Esophagus (tissue), 2 donors: ENCODE measurements at regions not wholly inside any gene's neighbourhood (a gene's known extent, or its start where the extent isn't known, plus 50 kb on each side); places are given as distances from the start of the nearest gene placed in this dataset.

Source experiments
- H3K27ac ChIP-seq, 2 donors: one replicate each; pipeline ENCODE4 v1.5.1; 2013; ENCODE audit warnings: low read depth in 2 of 2, mild to moderate bottlenecking in 2 of 2, inconsistent platforms in 1 of 2, low read length in 1 of 2, moderate library complexity in 1 of 2
- H3K27me3 ChIP-seq, 2 donors: one replicate each; pipeline ENCODE4 v1.6.1; 2013; ENCODE audit warnings: low read length in 2 of 2, control low read depth in 1 of 2, mild to moderate bottlenecking in 1 of 2; ENCODE audit not compliant: insufficient read depth in 2 of 2, control insufficient read depth in 1 of 2
- H3K36me3 ChIP-seq, 2 donors: one replicate each; pipeline ENCODE4 v1.6.1; 2013; ENCODE audit warnings: low read length in 1 of 2; ENCODE audit not compliant: control insufficient read depth in 2 of 2, insufficient read depth in 2 of 2
- H3K4me1 ChIP-seq, 2 donors: one replicate each; pipeline ENCODE4 v1.6.1; 2013; ENCODE audit warnings: low read length in 1 of 2; ENCODE audit not compliant: control insufficient read depth in 2 of 2, insufficient read depth in 2 of 2
- H3K4me3 ChIP-seq, 2 donors: one replicate each; pipeline ENCODE4 v1.5.1; 2013; ENCODE audit warnings: low read length in 2 of 2, mild to moderate bottlenecking in 2 of 2, low read depth in 1 of 2, moderate library complexity in 1 of 2
- H3K9me3 ChIP-seq, 2 donors: one replicate each; pipeline ENCODE4 v1.6.1; 2013; ENCODE audit warnings: mild to moderate bottlenecking in 2 of 2, low read depth in 1 of 2, low read length in 1 of 2, moderate library complexity in 1 of 2; ENCODE audit not compliant: control insufficient read depth in 2 of 2, insufficient read depth in 1 of 2
- WGBS, 2 donors: extraction: QIAGEN DNeasy Blood & Tissue Kit; methylation state at CpG; one replicate each; pipeline ENCODE4 v1.1.7; 2013; 5-methylcytosine and 5-hydroxymethylcytosine counted together
- donor health status: healthy with polysubstance abuse.
- donor health status: Bipolar disorder and iron deficiency.

GRCh38 chr2:122927710-122928557 lies 1097.2 kb upstream of the CNTNAP5 start:
- Histone ChIP-seq H3K4me3 (no peak overlapping the region), H3K4me1 (no peaks in the 10 kb centered on the region), H3K27ac (no peak overlapping the region), H3K27me3 (no peaks in the 10 kb centered on the region), H3K9me3 (peaks cover 0 to 9% of the 10 kb centered on the region in 2 donors), H3K36me3 (no peaks in the 10 kb centered on the region)
- 77 to 84% methylated on average over 4 of the region's 4 CpGs for WGBS, 2 donors

GRCh38 chr2:122929347-122929746 lies 1095.7 kb upstream of the CNTNAP5 start:
- Histone ChIP-seq H3K27me3 (no peaks in the 10 kb centered on the region), H3K27ac (no peak overlapping the region), H3K4me3 (no peak overlapping the region), H3K9me3 (peaks cover 0 to 2% of the 10 kb centered on the region in 2 donors), H3K36me3 (no peaks in the 10 kb centered on the region), H3K4me1 (no peaks in the 10 kb centered on the region)
- WGBS, 2 donors: 87 to 88% methylated on average over 1 of the region's 1 CpG

- H3K4me3 ChIP-seq: no peak overlapping the region
- no peaks in the 10 kb centered on the region for H3K36me3 ChIP-seq
- H3K9me3 ChIP-seq: no peaks in the 10 kb centered on the region
- WGBS, 2 donors: 44 to 52% methylated on average over 2 of the region's 2 CpGs
- H3K4me1 ChIP-seq: no peaks in the 10 kb centered on the region
- H3K27me3 ChIP-seq: no peaks in the 10 kb centered on the region
- no peak overlapping the region for H3K27ac ChIP-seq
Observed at GRCh38 chr2:122935506-122935905, 1089.6 kb upstream of the CNTNAP5 start.

DNA sequence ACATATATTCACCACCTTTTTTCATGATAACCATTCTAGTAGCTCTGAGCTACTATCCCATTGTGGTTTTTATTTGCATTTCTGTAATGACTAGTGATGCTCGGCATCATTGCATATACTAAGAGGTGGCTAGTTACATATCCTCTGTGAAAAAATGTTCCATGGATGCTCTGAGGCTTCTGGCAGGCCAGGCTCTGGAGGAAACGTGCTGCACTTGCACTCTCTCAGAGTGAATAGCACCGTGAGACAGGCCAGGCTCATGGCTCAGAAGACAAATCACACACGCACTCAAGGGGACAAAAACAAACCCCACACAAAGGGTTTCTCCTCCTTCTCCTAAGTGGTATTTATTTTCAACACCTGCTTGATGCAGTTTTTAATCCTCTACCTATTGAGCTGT lies 1085.3 kb upstream of the CNTNAP5 start:
- 55 to 59% methylated on average over 4 of the region's 4 CpGs for WGBS, 2 donors
- Histone ChIP-seq H3K4me3 (no peak overlapping the region), H3K4me1 (no peaks in the 10 kb centered on the region), H3K27ac (no peak overlapping the region), H3K27me3 (no peaks in the 10 kb centered on the region), H3K36me3 (no peaks in the 10 kb centered on the region), H3K9me3 (no peaks in the 10 kb centered on the region)

GRCh38 chr2:122949523-122949922 lies 1075.6 kb upstream of the CNTNAP5 start:
- 85 to 86% methylated on average over 2 of the region's 2 CpGs for WGBS, 2 donors
- Histone ChIP-seq H3K4me3 (no peak overlapping the region), H3K4me1 (no peaks in the 10 kb centered on the region), H3K9me3 (no peaks in the 10 kb centered on the region), H3K27me3 (no peaks in the 10 kb centered on the region), H3K27ac (no peak overlapping the region), H3K36me3 (no peaks in the 10 kb centered on the region)

- Histone ChIP-seq H3K9me3 (no peaks in the 10 kb centered on the region), H3K4me3 (no peak overlapping the region), H3K27ac (no peak overlapping the region), H3K27me3 (no peaks in the 10 kb centered on the region), H3K4me1 (no peaks in the 10 kb centered on the region), H3K36me3 (no peaks in the 10 kb centered on the region)
- 60 to 62% methylated on average over 4 of the region's 4 CpGs for WGBS, 2 donors
Observed at GRCh38 chr2:122955776-122956175, 1069.3 kb upstream of the CNTNAP5 start.

DNA sequence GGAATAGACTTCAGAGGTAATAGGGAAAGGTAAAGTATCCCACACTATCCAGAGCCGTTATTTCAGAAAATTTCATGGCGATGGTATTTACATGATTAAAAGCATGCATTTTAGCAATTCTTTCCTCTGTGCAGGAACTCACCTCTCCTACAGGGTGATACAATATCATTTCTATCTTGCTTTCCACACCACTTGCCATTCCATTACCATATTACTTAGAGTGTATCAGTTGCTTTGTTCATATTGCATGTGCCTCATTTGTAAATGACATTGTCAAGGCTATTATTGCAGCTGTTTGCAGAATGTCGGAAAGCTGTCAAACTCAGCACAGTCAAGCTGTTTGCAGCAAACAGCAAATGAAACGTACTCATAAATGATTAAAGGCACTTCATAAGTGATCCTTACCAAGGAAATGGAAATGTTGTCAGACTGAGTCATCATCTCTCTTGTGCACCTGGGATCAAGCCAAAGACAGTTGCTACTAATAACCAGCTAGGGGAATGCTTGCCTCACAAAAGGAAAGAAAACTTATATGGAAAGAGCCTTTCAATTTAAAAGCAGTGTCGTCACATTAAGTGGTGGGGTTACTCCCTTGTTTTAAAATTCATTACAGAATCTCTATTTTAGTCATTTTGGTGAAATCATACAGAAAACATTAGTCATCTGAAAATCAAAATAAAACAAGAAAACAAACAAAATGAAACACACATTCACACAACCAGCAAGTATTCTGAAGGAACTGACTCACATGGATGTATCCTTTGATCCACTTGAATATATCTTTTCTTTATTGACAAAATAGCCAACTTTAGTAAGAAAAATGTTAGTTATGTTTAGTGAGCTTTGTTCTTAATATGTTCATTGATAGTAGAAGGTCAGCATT lies 1064.1 kb upstream of the CNTNAP5 start:
- no peaks in the 10 kb centered on the region for H3K27me3 ChIP-seq
- H3K36me3 ChIP-seq: no peaks in the 10 kb centered on the region
- WGBS, 2 donors: 47 to 57% methylated on average over 5 of the region's 5 CpGs
- H3K27ac ChIP-seq: no peak overlapping the region
- no peaks in the 10 kb centered on the region for H3K4me1 ChIP-seq
- H3K9me3 ChIP-seq: no peaks in the 10 kb centered on the region
- no peak overlapping the region for H3K4me3 ChIP-seq

DNA sequence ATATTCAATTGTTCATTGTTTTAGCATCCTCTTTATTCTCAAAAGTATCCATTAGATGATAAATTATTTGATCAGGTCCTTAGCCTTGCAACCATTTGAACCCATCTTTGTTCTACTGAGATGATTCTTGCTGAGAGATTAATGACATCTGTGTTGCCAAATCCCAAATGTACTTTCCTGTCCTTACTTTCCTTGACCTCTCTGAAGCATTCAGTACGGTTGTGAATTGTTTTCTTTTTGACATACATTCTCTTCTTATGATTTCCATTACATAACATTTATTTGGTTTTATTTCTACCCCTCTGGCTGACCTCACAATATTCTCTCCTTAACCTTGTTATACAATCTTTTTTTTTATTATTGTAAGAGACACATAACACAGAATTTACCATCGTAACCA lies 1058.6 kb upstream of the CNTNAP5 start:
- Histone ChIP-seq H3K9me3 (no peaks in the 10 kb centered on the region), H3K27me3 (no peaks in the 10 kb centered on the region), H3K4me1 (no peaks in the 10 kb centered on the region), H3K4me3 (no peak overlapping the region), H3K36me3 (no peaks in the 10 kb centered on the region), H3K27ac (no peak overlapping the region)
- 75 to 80% methylated on average over 2 of the region's 2 CpGs for WGBS, 2 donors

DNA sequence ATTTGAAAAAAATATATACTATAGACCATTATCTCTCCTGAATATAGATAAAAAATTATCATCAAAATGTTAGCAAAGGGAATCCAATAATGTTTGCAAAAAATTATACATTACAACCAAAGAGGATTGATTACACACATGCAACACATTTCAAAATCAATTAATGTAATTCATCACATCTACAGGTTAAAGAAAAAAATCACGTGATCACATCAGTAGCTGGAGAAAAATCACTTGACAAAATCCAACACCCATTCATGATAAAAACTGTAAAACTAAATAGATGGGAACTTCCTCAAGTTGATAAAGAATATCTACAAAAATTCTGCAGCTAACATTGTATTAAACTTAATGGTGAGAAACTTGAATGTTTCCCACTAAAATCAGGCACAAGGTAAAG lies 1047.5 kb upstream of the CNTNAP5 start:
- peaks cover 0 to 3% of the 10 kb centered on the region in 2 donors for H3K9me3 ChIP-seq
- H3K27me3 ChIP-seq: no peaks in the 10 kb centered on the region
- no peak overlapping the region for H3K27ac ChIP-seq
- 73 to 83% methylated on average over 1 of the region's 1 CpG for WGBS, 2 donors
- no peaks in the 10 kb centered on the region for H3K36me3 ChIP-seq
- no peak overlapping the region for H3K4me3 ChIP-seq
- H3K4me1 ChIP-seq: no peaks in the 10 kb centered on the region
